ENCODE measurements at regions not wholly inside any gene's neighbourhood (a gene's known extent, or its start where the extent isn't known, plus 50 kb on each side); places are given as distances from the start of the nearest gene placed in this dataset.

GRCh38 chr12:113551563-113551962, 79.9 kb upstream of the LHX5 start:
- TF ChIP-seq CTCF (IDR thresholded peaks at IDR 0.05; ENCODE audit: insufficient read depth, low read length) = no peak
- no peak for TF ChIP-seq GABPA (IDR thresholded peaks at IDR 0.05; ENCODE audit: low read depth)
- TF ChIP-seq POLR2AphosphoS5 (IDR thresholded peaks at IDR 0.05; ENCODE audit: low read depth) = no peak
- no peak for TF ChIP-seq REST (IDR thresholded peaks at IDR 0.05; ENCODE audit: insufficient replicate concordance, low read depth)
- no peak for TF ChIP-seq SPI1 (IDR thresholded peaks at IDR 0.05; ENCODE audit: borderline replicate concordance, low read depth)

Data from HL-60 (cell line).